Neutrophil (primary cell): ENCODE measurements at regions not wholly inside any gene's neighbourhood (a gene's known extent, or its start where the extent isn't known, plus 50 kb on each side); places are given as distances from the start of the nearest gene placed in this dataset.

Experiments used
- H3K27ac ChIP-seq: fragments of 200-600 bp; sonication (generic); 2 replicates; pipeline ENCODE4 v1.5.1; 2016; ENCODE audit warnings: mild to moderate bottlenecking, moderate library complexity
- H3K27me3 ChIP-seq: fragments of 200-600 bp; sonication (generic); 2 replicates; pipeline ENCODE4 v1.6.0; 2016; ENCODE audit warnings: mild to moderate bottlenecking
- H3K36me3 ChIP-seq: fragments of 200-600 bp; sonication (generic); 2 replicates; pipeline ENCODE4 v1.5.1; 2017
- H3K4me1 ChIP-seq, 2 experiments: fragments of 200-600 bp in 1 of 2; sonication (generic) in 1 of 2; 1 replicate in 1 of 2; 2 replicates in 1 of 2; pipeline versions ENCODE4 v1.5.1 to v1.6.1; 2013 to 2016; ENCODE audit warnings: low read depth in 1 of 2, low read length in 1 of 2, mild to moderate bottlenecking in 1 of 2, moderate library complexity in 1 of 2; ENCODE audit not compliant: control insufficient read depth in 1 of 2, insufficient read depth in 1 of 2
- H3K4me3 ChIP-seq, 2 experiments: fragments of 200-600 bp in 1 of 2; sonication (generic) in 1 of 2; 1 replicate in 1 of 2; 2 replicates in 1 of 2; pipeline ENCODE4 v1.5.1; 2013 to 2016; ENCODE audit warnings: low read depth in 1 of 2, low read length in 1 of 2, mild to moderate bottlenecking in 1 of 2, moderate library complexity in 1 of 2
- H3K9me3 ChIP-seq: fragments of 200-600 bp; sonication (generic); 2 replicates; pipeline ENCODE4 v1.5.1; 2016
- CTCF ChIP-seq: fragments of 200-600 bp; sonication (generic); IDR thresholded peaks from 2 replicates; pipeline ENCODE4 v1.5.1; 2016; ENCODE audit warnings: antibody characterized with exemption

- no peaks in the 10 kb centered on the region for H3K9me3 ChIP-seq
- no peak overlapping the region for H3K27ac ChIP-seq
- no peaks in the 10 kb centered on the region for H3K4me1 ChIP-seq
- H3K36me3 ChIP-seq, result no peaks in the 10 kb centered on the region
- TF ChIP-seq CTCF, result no peak
- no peaks in the 10 kb centered on the region for H3K27me3 ChIP-seq
- no peak overlapping the region for H3K4me3 ChIP-seq
These were observed 374.5 kb downstream of the METTL15 start for GRCh38 chr11:28482666-28483065.

DNA sequence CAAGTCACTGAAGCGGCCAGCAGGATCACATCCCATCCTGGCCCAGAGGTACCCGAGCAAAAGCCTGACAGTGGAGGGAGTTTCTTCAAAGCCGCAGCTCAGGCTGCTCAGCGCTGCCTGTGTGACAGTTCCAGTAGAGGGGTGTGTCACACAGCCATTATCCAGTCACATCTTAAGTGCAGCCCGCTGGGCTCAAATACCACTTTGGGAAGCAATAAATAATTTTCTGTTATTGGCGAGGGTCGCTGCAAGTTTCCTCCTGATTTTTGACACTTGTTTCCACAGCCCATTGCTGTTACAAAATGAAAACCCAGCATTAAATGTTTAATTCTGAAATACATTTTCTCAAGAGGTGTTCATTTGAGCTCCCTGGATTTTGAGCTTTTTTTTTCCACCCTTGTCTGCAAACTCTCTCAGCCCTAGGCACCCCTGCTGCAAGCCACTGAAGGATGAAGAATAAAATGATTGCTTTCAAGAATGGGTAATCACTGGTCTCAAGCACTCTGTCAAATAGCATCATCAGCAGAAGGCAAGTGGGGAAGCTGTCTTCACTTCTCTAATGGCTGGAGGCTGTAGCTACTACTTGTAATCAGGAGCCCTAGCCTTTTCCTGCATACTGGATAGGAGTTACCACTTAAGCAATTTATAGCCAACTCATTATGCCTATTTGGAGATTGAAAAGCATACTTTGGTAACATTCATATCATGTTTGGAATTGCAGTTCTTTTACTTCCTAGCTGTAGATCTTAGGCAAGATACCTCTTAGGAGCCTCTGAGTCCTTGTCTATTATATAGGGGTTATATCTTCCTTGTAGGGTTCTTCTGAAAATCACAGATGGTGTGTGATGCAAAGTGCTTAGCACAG is 373.7 kb downstream of the METTL15 start:
- H3K4me3 ChIP-seq, result no peak overlapping the region
- H3K27me3 ChIP-seq, result no peaks in the 10 kb centered on the region
- H3K9me3 ChIP-seq, result no peaks in the 10 kb centered on the region
- no peaks in the 10 kb centered on the region for H3K36me3 ChIP-seq
- no peaks in the 10 kb centered on the region for H3K4me1 ChIP-seq
- no peak for TF ChIP-seq CTCF
- no peak overlapping the region for H3K27ac ChIP-seq

DNA sequence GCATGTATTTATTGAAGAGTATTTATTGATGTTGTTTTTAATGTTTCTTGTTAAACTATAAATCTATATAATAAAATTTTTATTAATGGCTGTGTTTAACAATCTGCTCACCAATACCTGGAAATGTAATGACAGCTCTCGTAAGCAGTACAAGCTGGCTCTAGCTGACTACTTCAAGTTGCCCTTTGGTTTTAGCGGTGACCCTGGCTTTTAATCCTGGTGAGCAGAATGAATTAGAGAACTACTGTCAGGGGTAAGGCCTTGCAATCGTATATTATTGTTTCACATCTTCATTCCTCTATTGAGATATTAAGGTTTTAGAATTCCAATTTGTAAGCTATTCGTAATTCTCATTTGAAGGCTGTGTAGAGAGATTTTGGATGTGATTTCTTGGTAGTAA is 372.2 kb downstream of the METTL15 start:
- no peak overlapping the region for H3K27ac ChIP-seq
- H3K4me1 ChIP-seq, result no peaks in the 10 kb centered on the region
- no peaks in the 10 kb centered on the region for H3K27me3 ChIP-seq
- no peak for TF ChIP-seq CTCF
- no peaks in the 10 kb centered on the region for H3K9me3 ChIP-seq
- no peaks in the 10 kb centered on the region for H3K36me3 ChIP-seq
- H3K4me3 ChIP-seq, result no peak overlapping the region

DNA sequence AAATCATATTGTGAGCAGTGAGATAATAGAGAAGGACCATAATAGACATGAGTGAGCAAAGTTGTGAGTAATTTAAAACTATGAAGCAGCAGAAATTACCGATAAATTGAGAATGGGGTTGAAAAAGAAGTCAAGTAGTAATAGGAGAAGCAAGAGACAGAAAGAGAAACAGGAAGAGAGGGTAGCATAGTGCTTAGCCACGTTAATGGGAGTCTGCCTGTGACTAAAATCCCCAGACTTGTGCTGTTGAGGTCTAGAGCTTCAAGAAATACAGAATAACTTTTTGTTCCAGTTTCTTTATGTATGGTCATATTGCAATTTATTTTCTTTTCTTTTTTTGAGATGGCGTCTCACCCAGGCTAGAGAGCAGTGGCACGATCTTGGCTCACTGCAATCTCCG is 368.7 kb downstream of the METTL15 start:
- Histone ChIP-seq H3K4me3 (no peak overlapping the region), H3K4me1 (no peaks in the 10 kb centered on the region), H3K9me3 (no peaks in the 10 kb centered on the region), H3K27me3 (no peaks in the 10 kb centered on the region), H3K36me3 (no peaks in the 10 kb centered on the region), H3K27ac (no peak overlapping the region)
- TF ChIP-seq CTCF, result no peak

GRCh38 chr11:28476049-28476448 is 367.9 kb downstream of the METTL15 start:
- Histone ChIP-seq H3K9me3 (no peaks in the 10 kb centered on the region), H3K27ac (no peak overlapping the region), H3K36me3 (no peaks in the 10 kb centered on the region), H3K4me1 (no peaks in the 10 kb centered on the region), H3K27me3 (no peaks in the 10 kb centered on the region), H3K4me3 (no peak overlapping the region)
- TF ChIP-seq CTCF, result no peak
